T-helper 1 cell (primary cell): ENCODE measurements at regions not wholly inside any gene's neighbourhood (a gene's known extent, or its start where the extent isn't known, plus 50 kb on each side); places are given as distances from the start of the nearest gene placed in this dataset.
"Not testable (repeated sequence)": the region's sequence is repeated elsewhere in the genome, so short reads cannot be mapped to it uniquely, and the experiment has no call there.

Experiments
- DNase-seq, 5 donors: peaks; one replicate each; pipeline ENCODE4 v3.0.0-alpha.2; 2012 to 2020

DNA sequence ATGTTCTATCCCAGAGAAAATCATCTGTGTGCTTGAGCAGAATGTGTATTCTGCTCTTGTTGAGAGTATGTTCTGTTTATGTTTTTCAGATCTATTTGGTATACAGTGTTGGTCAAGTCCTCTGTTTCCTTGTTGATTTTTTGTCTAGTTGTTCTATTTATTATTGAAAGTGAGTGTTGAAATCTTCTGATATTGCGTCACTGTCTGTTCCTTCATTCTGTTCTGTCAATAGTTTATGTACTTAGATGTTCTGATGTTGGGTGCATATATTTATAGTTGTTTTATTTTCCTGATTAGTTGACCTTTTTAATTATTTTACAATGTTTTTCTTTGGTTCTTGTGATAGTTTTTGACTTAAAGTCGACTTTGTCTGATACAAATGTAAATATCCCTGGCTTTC, 458.7 kb upstream of the HSF2 start:
- DNase-seq = no peak

DNA sequence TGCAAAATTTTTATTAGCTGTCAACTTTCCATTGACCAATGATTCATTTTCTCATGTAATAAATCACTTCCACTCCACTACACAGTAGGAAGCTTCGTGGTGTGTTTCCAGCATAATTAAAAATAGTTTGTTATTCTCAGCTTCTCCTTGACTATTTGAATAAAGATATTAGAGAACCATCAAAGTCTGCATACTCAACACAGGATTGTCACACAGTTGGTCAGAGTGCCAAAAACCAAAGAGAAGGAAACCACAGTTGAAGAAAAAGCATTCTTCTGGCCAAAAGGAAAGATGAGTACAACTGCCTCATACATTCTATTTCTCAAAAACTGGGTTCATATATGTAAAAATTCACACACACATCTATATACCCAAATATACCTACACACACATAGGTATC, 455.1 kb upstream of the HSF2 start:
- no peak for DNase-seq

DNA sequence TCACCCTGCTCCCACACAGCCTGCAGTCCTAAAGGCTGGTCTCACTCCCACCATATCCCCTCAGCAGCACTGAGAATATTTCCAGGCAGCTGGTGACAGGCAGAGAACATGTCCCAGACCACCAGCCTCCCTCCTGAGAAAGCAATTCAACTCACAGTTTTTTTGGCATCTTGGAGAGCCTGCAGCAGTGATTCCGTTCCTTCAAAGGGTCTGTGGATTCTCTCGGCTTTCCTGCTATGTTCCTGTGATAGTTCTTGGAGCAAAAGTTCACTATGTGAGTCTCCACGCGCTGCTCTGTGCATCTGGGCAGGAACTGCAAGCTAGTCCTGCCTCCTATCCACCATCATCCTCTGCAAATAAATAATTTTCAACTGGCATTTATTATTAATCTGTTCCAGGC, 448.3 kb upstream of the HSF2 start:
- DNase-seq = no peak

DNA sequence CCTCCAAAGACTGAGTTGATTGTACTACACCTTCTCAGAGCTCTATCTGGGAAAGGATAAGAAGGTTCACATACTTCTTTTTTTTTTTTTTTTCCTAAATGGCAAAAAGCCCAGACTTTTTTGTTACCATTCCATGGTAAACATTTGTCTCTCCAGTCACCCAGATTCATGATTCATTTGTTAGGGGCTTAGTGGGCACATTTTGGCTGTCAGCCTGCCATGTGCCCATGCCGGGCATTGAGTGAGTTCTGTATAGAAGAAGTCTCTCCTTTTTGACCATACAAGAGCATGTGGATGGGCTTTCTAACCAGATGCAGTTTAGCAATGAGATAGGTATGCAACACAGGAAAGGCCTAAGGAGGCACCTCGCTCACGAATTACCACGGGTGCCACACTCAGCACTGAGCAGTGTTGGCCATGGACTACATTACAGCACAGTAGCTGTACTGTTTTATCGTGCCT, 447.5 kb upstream of the HSF2 start:
- DNase-seq = no peak

DNA sequence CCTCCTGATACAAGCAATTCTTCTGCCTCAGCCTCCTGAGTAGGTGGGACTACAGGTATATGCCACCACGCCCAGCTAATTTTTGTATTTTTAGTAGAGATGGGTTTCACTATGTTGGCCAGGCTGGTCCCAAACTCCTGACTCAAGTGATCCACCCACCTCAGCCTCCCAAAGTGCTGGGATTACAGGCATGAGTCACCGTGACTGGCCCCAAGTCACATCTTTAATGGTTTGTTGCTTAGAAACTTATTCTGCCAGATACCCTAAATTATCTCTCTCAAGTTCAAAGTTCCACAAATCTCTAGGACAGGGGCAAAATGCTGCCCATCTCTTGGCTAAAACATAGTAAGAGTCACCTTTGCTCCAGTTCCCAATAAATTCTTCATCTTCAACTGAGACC, 444.1 kb upstream of the HSF2 start:
- DNase-seq = not testable (repeated sequence)

DNA sequence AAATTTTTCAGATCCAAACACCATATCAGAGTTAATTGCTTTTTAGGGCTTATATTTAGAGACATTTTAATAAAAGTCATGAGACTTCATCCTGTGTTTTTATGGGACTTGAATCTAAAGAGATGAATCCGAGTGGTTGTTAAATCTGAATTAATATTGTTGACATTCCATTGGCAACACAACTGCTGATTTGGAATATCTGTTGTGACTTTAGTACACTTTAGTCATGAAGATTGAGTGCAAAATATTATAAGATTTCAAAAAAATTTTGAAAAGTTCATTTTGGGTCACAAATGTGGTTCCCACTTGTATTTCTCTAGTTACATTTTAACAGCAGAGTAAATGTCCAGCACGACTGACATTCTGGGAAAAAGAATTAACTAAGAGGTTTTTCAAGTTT, 442.7 kb upstream of the HSF2 start:
- no peak for DNase-seq

DNA sequence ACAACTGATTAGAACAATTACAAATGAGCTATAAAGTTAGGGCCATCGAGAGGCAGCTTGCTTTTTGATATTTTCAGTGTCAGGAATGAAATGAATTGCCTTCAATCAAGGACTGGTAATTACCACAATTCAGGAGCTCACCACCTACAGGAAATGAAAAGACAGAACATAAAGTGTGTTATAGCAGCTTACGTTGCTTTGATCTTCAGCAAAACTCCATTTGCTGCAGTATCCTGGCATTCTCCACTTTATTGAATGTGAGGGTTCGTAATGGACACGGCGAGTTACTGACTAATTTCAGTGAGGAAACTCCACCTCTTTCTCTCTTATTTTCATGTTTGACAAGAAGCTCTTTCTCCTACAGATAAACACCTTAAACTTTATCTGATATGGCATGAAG, 440.0 kb upstream of the HSF2 start:
- DNase-seq = no peak

DNA sequence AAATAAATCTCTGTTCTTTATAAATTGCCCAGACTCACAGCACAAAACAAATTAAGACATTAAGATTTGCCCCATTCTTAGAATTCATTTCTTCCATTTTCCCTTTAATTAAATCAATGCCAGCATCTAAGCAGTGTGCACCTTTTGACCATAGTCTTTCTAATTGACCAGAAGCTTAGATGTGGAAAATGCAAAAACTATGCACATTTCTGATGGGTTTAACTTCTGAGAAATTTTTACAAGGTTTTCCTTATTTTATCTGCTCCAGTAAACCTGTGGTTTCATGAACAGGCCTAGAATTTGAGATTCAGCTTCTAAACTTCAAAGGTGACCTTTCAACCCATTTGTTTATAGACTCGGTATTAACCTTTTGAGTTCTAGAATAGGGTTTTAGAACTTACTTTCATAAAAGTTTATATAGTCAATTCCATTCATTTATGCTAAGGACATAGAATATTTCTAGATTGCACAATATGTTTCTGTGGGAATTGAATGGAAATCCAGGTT, 437.8 kb upstream of the HSF2 start:
- no peak for DNase-seq

DNA sequence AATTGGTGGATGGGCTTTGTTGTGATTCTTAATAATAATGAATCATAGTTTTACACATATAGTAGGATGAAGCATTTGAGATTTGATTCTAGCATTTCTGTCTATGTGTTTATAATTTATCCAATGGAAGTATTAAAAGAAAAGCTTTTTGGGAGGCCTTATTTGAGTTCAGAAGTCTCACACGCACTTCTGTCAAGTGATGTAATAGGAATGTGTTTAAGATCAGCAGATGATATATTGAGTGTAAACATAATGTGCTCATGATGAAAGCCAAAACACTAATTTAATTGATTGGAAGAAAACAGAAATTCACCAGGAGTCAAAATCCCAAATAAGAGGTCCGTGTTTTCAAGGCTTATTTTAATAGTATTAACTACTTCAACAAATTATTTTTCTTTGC, 435.6 kb upstream of the HSF2 start:
- DNase-seq = no peak

DNA sequence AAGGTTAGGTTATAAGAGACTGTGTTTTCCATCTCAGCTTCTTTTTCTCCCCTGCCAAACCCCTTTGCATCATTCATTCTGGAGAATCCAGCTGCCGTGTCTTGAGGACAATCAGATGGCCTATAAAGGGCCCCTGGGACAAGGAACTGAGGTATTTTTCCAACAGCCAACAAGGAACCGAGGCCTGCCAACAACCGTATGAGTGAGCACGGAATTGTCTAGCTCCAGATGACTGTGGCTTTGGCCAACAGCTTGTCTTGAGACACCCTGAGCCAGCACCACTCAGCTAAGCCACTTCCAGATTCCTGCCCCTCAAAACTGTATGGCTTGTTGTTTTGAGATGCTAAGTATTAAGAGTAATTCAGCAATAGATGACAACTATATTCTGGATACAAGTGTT, 433.7 kb upstream of the HSF2 start:
- DNase-seq = no peak

DNA sequence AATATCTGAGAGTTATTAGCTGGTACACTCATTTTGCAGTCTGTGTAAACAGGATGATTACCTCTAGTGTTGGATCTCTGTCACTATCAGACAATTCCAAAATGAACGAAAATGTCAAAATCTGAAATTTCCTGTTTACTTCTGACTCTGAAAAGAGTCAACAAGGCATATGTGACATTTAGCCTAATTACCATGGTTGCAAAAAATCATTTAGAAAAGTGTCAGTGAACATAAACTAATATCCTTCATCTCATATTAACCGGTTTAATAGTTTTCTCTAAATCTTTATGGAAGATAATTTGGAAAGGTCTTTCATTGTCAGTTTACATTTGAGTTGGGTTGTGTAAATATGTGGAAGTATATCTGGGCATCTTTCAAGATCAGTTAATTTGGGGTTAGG, 431.8 kb upstream of the HSF2 start:
- DNase-seq = no peak

DNA sequence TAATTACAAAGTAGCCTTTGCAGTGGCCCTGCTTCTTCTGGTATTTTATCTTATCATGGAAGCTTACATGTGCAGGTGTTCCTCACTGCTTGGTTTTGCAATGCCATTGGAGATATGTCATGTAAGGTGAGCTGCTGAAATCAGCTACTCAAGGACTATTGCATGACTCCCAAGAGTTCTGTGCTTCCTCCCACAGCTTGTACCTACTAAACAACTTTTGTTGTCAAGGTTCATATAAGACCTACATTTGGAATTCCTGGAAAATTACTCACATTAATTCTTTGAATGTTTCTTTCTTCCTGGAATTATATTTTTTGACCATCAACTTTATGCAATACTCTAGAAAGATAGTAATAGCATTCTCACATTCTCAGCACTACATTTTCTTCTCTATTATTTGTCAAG, 427.5 kb upstream of the HSF2 start:
- no peak for DNase-seq

DNA sequence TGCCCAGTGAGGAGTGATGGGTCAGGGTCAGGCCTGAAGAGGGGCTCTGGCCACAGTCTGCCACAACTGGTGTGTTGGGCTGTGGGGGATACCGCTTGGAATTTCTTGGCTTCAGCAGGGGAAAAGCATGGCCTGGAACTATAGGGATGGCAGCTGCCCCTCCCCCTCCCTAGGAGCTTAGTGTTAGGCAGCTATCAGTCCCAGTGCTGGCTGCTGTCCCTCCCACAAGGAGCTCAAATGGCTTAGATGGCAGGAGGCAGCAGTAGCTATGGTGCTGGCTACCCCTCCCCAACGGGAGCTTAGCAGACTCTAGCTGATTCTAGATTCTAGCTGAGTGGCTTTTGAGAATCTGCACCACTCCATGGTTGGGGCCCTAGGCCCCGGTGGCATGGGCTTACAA, 414.5 kb upstream of the HSF2 start:
- DNase-seq = no peak

DNA sequence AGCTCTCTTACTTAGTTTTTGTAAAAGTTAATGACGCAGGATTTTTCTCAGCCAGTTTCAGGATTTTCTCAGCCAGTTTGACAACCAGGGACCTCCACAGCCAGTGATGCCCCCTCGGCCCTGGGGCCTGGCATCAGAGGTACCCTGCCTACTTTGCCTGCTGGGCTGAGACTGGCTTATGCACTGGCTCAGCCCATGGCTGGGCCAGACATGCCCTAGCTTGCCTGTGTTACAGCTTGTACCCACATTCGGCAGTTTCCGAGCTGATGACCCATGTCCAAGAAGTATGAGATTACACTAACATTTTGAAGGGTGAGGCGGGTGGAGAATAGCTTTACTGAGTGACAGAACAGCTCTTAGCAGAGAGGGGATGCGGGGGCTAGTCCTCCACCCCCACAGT, 406.1 kb upstream of the HSF2 start:
- no peak for DNase-seq

DNA sequence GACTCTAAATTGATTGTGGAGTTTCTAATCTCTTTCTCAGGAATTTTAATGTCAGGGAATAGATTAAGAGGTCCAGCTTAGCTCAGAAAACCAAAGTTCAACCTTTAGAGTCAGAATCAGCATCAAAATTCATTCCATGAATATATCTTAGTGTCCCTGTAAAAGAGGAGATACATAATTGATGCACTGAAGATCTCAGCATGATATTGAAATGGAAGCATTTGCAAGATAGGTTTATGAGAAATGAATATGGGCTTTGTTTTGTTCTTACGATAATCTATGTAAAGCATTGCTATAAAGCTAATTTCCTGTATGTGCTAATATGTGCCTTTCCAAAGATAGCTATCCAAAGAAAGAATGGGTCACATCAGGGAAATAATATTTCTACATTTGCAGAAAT, 404.5 kb upstream of the HSF2 start:
- no peak for DNase-seq

DNA sequence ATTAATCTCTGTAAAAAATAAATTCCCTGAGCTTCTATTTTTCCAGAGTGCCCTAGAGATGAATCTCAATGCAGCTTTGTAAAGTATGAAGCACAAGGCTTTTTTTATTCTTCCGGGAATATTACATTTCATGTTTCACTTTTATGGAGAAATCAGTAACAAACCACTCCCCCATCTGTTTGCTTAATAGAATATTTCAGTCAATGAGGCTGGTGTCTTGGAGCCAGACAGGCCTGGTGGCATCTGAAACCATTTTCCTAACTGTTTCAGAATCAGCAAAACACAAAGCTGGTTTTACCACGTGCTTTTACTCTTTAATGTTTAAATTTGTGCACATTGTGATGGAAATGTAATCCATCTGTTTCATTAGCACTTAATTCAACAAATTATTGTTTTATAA, 400.8 kb upstream of the HSF2 start:
- DNase-seq = no peak

DNA sequence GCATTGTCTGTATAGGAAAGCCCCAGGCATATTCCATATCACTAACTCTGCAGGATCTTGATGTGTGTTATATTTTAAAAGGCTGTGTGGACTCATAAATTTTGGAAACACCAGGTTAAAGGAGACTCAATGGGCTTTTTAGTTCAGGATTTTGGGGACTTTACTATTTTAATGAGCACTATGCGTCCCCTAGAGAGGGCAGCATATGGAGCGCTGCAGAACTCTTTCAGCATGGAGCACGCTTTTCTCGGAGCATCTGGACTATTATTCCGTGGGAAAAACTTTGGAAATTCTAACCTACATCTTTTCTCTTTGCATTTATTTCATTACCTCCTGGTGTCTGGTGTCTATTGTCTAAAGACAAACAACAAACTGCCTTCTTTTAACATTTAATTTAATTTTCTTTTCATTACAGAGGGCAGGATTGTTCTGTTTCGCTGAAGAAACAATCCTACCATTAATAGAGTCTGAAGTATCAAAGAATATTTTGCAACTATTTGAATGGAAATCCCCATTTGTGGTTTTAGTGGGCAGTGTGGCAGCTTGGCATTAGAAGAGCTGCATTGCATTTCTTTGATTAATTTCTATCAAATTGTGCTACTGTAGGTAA, 399.9 kb upstream of the HSF2 start:
- DNase-seq = no peak

DNA sequence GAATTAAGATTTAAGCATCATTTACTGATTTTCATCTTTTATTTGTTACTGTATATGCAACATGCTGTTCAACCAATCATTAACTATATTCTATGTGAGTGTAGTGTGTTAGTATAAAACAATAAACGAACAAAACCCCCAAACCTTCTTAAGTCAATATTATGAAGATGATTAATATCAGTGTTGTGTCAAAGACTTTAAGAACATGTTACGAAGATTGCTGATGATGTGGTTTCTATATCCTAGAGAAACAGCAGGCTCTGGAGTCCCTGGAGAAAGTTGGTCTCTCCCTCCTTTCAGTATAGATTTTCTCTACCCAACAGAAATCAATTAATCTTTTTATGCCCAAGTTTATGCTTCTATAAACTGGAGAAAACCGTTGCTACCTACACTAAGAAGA, 393.8 kb upstream of the HSF2 start:
- no peak for DNase-seq

DNA sequence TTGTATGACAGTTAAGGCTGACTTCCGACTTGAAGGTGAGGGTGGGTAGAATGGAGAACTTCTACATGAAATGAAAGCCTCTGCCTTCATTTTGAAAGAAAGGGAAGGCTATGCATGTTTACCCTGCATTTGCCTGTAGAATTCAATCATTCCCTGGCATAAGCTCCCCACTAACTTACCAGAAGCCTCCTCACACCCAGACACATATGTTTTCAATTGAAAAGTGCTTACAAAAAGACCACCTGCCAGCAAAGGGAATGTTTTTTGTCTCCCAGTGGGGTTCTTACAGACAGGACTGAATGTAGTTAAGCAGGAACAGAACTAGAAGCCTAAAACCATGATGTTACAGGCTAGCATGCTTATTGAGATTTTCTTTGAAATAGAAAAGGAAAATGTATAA, 392.1 kb upstream of the HSF2 start:
- no peak for DNase-seq

DNA sequence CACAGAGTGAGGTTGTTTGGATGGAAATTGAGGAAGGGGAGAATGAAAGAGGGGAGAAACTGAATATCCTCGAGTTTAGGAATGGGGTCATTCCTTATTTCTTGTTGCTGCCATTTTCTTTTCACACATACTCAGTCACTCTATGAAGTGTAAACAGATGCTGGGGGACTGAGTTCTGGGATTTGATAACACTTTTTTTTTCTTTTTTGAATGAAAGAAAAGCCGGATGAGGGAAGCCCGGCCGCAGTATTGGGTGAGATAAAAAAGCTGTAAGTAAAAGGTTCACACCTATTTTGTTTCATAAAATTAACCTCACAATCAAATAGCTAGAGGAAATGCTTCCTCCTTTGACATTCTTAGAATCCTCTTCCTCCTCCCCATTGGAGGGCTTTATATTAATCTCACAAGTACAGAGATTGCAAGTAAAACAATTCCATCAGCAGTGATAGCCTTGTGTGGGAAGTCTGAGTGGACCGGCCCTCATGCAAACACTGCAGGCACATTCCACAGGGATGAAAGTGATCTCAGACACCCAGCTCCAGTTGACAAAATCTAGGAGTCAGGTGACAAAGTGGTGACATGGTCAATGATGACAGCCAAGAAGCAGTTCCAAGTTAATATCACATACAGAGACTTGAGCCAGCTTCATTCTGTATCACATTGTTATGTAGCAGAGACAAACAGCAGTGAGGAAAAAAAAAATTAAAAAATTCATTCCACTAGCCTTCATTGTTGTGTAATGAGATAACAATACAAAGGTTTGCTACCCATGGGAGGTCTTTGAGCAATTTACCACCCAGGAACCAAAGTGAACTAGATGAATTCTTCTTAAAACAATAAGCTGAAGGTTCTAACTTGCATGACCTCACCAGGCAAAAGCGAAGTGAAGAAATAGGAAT, 391.1 kb upstream of the HSF2 start:
- no peak for DNase-seq

DNA sequence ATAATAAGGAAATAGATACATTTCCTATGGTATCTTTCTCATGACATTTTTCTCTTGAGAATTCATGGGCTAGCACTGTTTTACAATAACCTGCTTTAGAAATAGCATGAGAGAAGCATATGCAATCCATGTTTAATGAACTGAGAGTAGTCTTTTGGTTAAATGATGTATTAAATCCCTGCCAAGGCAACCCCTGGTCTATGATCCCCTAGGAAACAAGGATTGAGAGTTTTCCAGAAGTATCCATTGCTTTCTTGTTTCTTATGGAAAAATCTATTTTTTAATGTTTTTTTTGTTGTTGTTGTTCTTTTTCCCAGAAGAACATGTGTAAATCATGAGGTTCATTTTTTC, 390.5 kb upstream of the HSF2 start:
- no peak for DNase-seq

DNA sequence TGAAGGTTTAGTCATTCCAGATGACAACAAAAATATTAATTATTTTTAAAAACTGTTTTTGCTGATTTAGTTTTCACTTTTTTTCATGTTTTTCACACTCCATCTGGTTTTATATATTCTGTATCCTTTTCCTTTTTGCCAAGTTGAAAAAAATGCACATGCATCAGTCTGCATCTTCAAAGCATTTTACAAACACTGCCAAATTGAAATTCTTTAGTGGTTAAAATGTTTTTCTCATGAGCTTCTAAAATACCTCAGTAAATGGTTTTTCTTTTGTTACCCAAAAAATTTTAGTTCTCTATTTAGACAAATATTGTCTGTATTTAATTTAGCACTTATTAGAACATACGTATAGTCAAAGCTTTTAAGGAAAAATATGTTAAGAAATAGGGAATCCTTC, 386.9 kb upstream of the HSF2 start:
- DNase-seq = no peak

DNA sequence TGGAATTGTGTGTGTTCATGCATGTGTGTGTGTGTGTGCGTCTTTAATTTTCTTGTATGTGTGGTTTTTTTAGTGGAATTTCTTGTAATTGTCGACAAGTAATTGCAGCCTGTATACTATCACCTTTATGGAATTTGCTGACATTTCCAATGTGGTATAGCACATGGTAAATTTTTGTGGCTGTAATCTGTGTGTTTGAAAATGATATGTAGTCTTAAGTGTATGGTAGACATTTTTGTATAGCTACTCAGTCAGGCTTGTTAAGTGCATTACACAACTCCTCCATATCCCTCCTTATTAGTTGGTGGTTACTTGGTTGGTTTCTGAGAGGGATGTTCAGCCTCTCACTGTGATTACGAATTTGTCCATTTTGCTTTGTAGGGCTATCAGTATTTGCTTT, 384.5 kb upstream of the HSF2 start:
- DNase-seq = no peak

DNA sequence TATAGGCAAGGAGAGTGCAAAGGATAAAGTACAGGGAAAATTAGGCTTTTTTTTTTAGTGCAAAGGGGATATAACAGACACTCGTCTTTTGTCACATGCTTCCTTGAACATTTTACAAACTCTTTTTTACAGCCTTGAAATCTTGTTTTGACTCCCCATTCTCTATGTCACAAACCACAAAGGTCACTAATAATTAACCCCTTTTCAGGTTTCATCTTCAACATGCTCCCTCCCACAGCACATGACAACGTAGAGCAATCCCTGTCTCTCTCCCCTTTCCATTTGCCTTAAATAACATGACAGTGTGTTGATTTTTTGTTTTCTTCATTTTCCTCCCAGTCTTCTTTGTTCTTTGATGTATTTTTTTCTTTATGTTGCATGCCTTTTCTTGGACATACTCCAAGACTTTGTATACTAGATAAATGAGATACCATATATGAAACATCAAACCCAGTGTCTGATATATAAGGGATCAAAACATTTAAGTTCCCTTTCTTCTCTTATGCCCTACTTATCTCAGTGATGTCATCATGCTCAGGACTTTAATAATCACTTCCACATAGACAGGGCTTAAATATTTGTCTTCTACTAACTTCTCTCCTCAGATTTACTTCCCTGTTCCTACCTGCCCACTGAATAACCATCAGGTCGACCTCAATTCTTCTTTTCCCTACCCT, 378.7 kb upstream of the HSF2 start:
- no peak for DNase-seq
